DND-41 (cell line): ENCODE measurements at regions not wholly inside any gene's neighbourhood (a gene's known extent, or its start where the extent isn't known, plus 50 kb on each side); places are given as distances from the start of the nearest gene placed in this dataset.

ENCODE experiments used
- ATAC-seq: fragments of 200-7000 bp; cut with Tn5 transposase; 3 replicates; pipeline ENCODE4 v1.9.1; 2021; ENCODE audit warnings: low read depth; ENCODE audit not compliant: insufficient read depth
- DNase-seq: peaks from one replicate; pipeline ENCODE4 v3.0.0-alpha.2; 2020
- H2AFZ ChIP-seq: 2 replicates; pipeline ENCODE4 v1.6.0; 2012; ENCODE audit warnings: low read depth, low read length
- H3K27ac ChIP-seq: 2 replicates; pipeline ENCODE4 v1.5.1; 2012; ENCODE audit warnings: low read length, inconsistent platforms
- H3K27me3 ChIP-seq: fragments of 200-600 bp; sonication (generic); 2 replicates; pipeline ENCODE4 v1.6.0; 2012; ENCODE audit warnings: low read length, mild to moderate bottlenecking, inconsistent platforms; ENCODE audit not compliant: insufficient read depth, poor library complexity
- H3K36me3 ChIP-seq: 2 replicates; pipeline ENCODE4 v1.5.1; 2012; ENCODE audit warnings: low read length, inconsistent platforms; ENCODE audit not compliant: insufficient read depth
- H3K4me1 ChIP-seq: 2 replicates; pipeline ENCODE4 v1.5.1; 2012; ENCODE audit warnings: mild to moderate bottlenecking, low read length; ENCODE audit not compliant: insufficient read depth
- H3K4me2 ChIP-seq: 2 replicates; pipeline ENCODE4 v1.6.0; 2012; ENCODE audit warnings: mild to moderate bottlenecking, moderate library complexity, low read length, inconsistent platforms; ENCODE audit not compliant: insufficient read depth
- H3K4me3 ChIP-seq, 2 experiments: fragments of 200-600 bp in 1 of 2; shearing (Covaris generic) in 1 of 2; 2 replicates each; pipeline ENCODE4 v1.5.1; 2012 to 2016; ENCODE audit warnings: inconsistent platforms in 2 of 2, low read length in 2 of 2, mild to moderate bottlenecking in 2 of 2, low read depth in 1 of 2, moderate library complexity in 1 of 2
- H3K79me2 ChIP-seq: 2 replicates; pipeline ENCODE4 v1.6.0; 2012; ENCODE audit warnings: low read length, inconsistent platforms; ENCODE audit not compliant: insufficient read depth
- H3K9ac ChIP-seq: 2 replicates; pipeline ENCODE4 v1.6.0; 2012; ENCODE audit warnings: low read depth, mild to moderate bottlenecking, inconsistent platforms, low read length, moderate library complexity
- H3K9me3 ChIP-seq: 2 replicates; pipeline ENCODE4 v1.5.1; 2012; ENCODE audit warnings: low read length, moderate library complexity, mild to moderate bottlenecking, inconsistent platforms; ENCODE audit not compliant: insufficient read depth, severe bottlenecking
- H4K20me1 ChIP-seq: 2 replicates; pipeline ENCODE4 v1.6.0; 2012; ENCODE audit warnings: low read length; ENCODE audit not compliant: insufficient read depth
- CTCF ChIP-seq: IDR thresholded peaks from 2 replicates; pipeline ENCODE4 v1.5.1; 2012; ENCODE audit warnings: borderline replicate concordance, low read length, moderate library complexity, mild to moderate bottlenecking; ENCODE audit not compliant: poor library complexity, severe bottlenecking; ENCODE audit errors: extremely low read depth
- EZH2 ChIP-seq: IDR thresholded peaks from 3 replicates; pipeline ENCODE4 v1.6.1; 2012; ENCODE audit warnings: borderline replicate concordance, low read depth, mild to moderate bottlenecking, moderate library complexity, low read length, inconsistent platforms; ENCODE audit not compliant: severe bottlenecking

- Histone ChIP-seq H3K27me3 (peaks cover 36% of the 10 kb centered on the region), H3K4me1 (no peaks in the 10 kb centered on the region), H3K4me3 (no peak overlapping the region), H3K27ac (no peak overlapping the region), H4K20me1 (no peaks in the 10 kb centered on the region), H3K79me2 (no peaks in the 10 kb centered on the region), H3K9ac (no peak overlapping the region), H2AFZ (no peak overlapping the region), H3K4me2 (no peak overlapping the region), H3K9me3 (no peaks in the 10 kb centered on the region), H3K36me3 (no peaks in the 10 kb centered on the region)
- DNase-seq, result no peak
- TF ChIP-seq CTCF, result no peak
- TF ChIP-seq EZH2, result no peak
- no peak for ATAC-seq
Observed at GRCh38 chr16:86199182-86199581, 300.2 kb downstream of the IRF8 start.

- Histone ChIP-seq H3K4me3 (no peak overlapping the region), H3K9me3 (no peaks in the 10 kb centered on the region), H3K4me2 (no peak overlapping the region), H4K20me1 (no peaks in the 10 kb centered on the region), H3K27me3 (peaks cover 33% of the 10 kb centered on the region), H3K79me2 (no peaks in the 10 kb centered on the region), H2AFZ (no peak overlapping the region), H3K27ac (no peak overlapping the region), H3K4me1 (no peaks in the 10 kb centered on the region), H3K9ac (no peak overlapping the region), H3K36me3 (no peaks in the 10 kb centered on the region)
- DNase-seq (no peak), ATAC-seq (no peak)
- TF ChIP-seq CTCF, result no peak
- TF ChIP-seq EZH2, result no peak
Observed at GRCh38 chr16:86199871-86200695, 301.1 kb downstream of the IRF8 start.

- Histone ChIP-seq H3K27me3 (peaks cover 27% of the 10 kb centered on the region), H3K4me1 (no peaks in the 10 kb centered on the region), H3K79me2 (no peaks in the 10 kb centered on the region), H3K36me3 (no peaks in the 10 kb centered on the region), H3K4me3 (no peak overlapping the region), H3K4me2 (no peak overlapping the region), H2AFZ (no peak overlapping the region), H3K9me3 (no peaks in the 10 kb centered on the region), H3K27ac (no peak overlapping the region), H3K9ac (no peak overlapping the region), H4K20me1 (no peaks in the 10 kb centered on the region)
- no peak for ATAC-seq
- no peak for DNase-seq
- TF ChIP-seq CTCF, result no peak
- no peak for TF ChIP-seq EZH2
Observed at GRCh38 chr16:86200722-86201121, 301.8 kb downstream of the IRF8 start.
